GM13976 (cell line): ENCODE measurements at regions not wholly inside any gene's neighbourhood (a gene's known extent, or its start where the extent isn't known, plus 50 kb on each side); places are given as distances from the start of the nearest gene placed in this dataset.
"Not testable (repeated sequence)": the region's sequence is repeated elsewhere in the genome, so short reads cannot be mapped to it uniquely, and the experiment has no call there.

Experiments used
- DNase-seq: peaks from one replicate; pipeline ENCODE4 v3.0.0; 2012; ENCODE audit warnings: low spot score
- CTCF ChIP-seq: IDR thresholded peaks from 2 replicates; pipeline ENCODE4 v1.5.1; 2012; ENCODE audit warnings: borderline replicate concordance, mild to moderate bottlenecking; ENCODE audit not compliant: insufficient read depth; ENCODE audit errors: extremely low read depth, missing control alignments, control extremely low read depth
- in situ Hi-C: fragments of 300-500 bp; cut with MboI; formaldehyde crosslinking; loops from one replicate; pipeline ENCODE4 v1.12.0; 2022; ENCODE audit warnings: low sequenced_read_pairs, mixed read lengths, inconsistent platforms; ENCODE audit not compliant: unreplicated experiment

GRCh38 chr5:24264547-24264946 is 380.2 kb downstream of the CDH10 start:
- no peak for DNase-seq
- no peak for TF ChIP-seq CTCF
- in situ Hi-C loops = no loop called here

GRCh38 chr5:24265306-24265705 is 379.5 kb downstream of the CDH10 start:
- no peak for TF ChIP-seq CTCF
- in situ Hi-C loops = no loop called here
- DNase-seq = no peak

- in situ Hi-C loops = no loop called here
- TF ChIP-seq CTCF = no peak
- DNase-seq = no peak
Measured at GRCh38 chr5:24268482-24269056, 376.2 kb downstream of the CDH10 start.

- DNase-seq, in situ Hi-C loops: not testable (repeated sequence)
Measured at GRCh38 chr5:24271702-24272118, 373.1 kb downstream of the CDH10 start.

- no peak for TF ChIP-seq CTCF
- DNase-seq = no peak
- in situ Hi-C loops = no loop called here
Measured at GRCh38 chr5:24272741-24273140, 372.0 kb downstream of the CDH10 start.

GRCh38 chr5:24280215-24280614 is 364.6 kb downstream of the CDH10 start:
- no peak for DNase-seq
- in situ Hi-C loops = no loop called here
- no peak for TF ChIP-seq CTCF

GRCh38 chr5:24281818-24282217 is 363.0 kb downstream of the CDH10 start:
- in situ Hi-C loops = no loop called here
- no peak for TF ChIP-seq CTCF
- DNase-seq = no peak
